GM12865 (cell line): ENCODE measurements at regions not wholly inside any gene's neighbourhood (a gene's known extent, or its start where the extent isn't known, plus 50 kb on each side); places are given as distances from the start of the nearest gene placed in this dataset.

Source experiments
- DNase-seq: peaks from one replicate; pipeline ENCODE4 v3.0.0; 2010; ENCODE audit warnings: low read depth
- H3K4me3 ChIP-seq: 2 replicates; pipeline ENCODE4 v1.5.1; 2011; ENCODE audit warnings: mild to moderate bottlenecking, low read depth, low read length, control low read depth
- TF ChIP-seq, protein P1 (sequence below): IDR thresholded peaks from 2 replicates; pipeline ENCODE4 v1.5.1; 2011; ENCODE audit warnings: low read length, control low read depth, low read depth, inconsistent platforms; ENCODE audit not compliant: insufficient read depth; ENCODE audit errors: missing control alignments

DNA sequence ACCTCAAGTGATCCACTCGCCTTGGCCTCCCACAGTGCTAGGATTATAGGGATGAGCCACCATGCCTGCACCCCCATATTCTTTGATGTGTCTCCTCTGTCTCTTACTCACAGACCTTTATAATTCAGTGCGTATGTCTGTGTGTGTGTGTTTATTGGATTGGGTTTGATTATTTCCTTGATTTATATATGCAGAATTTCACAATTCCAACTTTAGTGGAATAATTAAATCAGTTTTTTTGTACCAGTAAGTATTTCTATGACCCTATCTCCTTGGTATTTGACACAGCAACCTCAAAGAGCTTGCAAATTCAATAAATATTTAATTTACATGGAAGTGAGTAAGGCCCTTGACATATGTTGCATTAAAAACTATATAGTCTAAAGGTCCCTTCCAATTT is 333.9 kb upstream of the ADAMTS5 start:
- no peak for DNase-seq
- no peak overlapping the region for H3K4me3 ChIP-seq
- TF ChIP-seq, protein P1, sequence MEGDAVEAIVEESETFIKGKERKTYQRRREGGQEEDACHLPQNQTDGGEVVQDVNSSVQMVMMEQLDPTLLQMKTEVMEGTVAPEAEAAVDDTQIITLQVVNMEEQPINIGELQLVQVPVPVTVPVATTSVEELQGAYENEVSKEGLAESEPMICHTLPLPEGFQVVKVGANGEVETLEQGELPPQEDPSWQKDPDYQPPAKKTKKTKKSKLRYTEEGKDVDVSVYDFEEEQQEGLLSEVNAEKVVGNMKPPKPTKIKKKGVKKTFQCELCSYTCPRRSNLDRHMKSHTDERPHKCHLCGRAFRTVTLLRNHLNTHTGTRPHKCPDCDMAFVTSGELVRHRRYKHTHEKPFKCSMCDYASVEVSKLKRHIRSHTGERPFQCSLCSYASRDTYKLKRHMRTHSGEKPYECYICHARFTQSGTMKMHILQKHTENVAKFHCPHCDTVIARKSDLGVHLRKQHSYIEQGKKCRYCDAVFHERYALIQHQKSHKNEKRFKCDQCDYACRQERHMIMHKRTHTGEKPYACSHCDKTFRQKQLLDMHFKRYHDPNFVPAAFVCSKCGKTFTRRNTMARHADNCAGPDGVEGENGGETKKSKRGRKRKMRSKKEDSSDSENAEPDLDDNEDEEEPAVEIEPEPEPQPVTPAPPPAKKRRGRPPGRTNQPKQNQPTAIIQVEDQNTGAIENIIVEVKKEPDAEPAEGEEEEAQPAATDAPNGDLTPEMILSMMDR: no peak

DNA sequence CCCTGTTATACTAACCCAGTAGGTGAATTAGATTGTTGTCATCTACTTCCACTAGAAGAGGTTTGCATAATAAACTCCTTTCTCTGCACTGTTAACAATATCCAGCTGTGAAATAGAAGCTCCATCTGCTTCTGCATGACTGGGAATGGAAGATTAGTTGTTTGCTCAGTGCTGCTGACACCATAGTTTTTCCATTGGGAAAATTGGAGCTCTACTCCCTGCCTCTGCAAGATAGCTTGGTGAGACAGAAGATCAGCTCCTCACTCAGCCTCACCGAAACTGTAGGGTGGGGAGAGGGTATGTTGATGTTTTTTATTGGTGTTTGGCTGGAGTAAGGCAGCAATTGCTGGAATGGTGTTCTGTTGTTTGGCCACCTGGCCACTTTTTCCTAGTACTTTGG is 331.6 kb upstream of the ADAMTS5 start:
- TF ChIP-seq, protein P1: no peak
- DNase-seq: no peak
- no peak overlapping the region for H3K4me3 ChIP-seq

DNA sequence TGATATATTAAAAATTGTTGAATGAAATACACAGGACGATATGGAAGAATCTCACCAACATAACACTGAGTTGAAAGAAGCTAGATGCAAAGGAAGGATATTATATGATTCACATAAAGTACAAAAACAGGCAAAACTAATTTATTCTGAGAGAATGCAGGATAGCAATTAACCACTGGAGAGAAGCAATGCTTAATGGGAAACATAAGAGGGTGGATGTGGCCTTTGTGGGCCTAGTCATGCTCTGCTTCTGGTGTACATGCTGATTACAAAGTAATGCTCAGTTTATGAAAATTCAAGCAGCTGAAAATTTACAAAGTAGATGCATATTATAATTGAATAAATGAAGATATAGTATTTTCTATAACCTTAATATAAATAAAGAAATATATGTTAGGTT is 326.4 kb upstream of the ADAMTS5 start:
- no peak for DNase-seq
- no peak overlapping the region for H3K4me3 ChIP-seq
- TF ChIP-seq, protein P1: no peak

DNA sequence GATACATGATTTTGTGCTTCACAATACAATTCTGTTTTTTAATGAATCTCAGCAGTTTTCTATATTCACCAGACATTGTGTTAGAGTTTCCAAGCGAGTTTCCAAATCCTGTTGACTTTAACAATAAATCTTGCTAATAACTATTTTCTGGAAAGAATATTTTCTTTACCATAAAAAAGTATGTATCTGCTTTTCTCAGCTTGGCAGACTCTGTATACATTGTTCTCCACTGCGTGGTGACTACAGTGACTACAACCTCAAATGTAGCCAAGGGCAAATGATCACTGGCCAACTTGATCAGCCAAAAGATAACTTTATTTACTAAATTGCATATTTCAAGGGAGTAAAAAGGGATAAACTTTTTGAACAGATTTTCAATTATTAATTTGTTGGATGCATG is 325.9 kb upstream of the ADAMTS5 start:
- TF ChIP-seq, protein P1: no peak
- no peak overlapping the region for H3K4me3 ChIP-seq
- DNase-seq: no peak

DNA sequence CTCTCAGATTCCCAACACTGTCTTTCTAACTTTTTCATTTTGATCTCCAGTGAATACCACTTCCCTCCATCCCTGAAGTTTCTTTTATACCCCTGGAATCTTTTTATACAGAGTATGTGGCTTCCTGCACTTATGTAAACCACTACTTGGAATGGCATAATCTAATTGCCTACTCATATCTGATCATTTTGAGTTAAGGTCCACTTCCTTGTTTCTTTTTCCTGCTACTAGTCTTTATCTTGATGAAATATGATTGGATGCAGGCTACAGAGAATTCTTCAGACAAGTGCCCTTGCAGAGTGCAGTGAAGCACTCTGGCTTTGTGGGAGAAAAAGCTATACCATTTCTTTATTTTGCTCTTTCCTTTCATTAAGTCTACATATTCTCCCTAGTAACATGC is 325.3 kb upstream of the ADAMTS5 start:
- no peak overlapping the region for H3K4me3 ChIP-seq
- TF ChIP-seq, protein P1: no peak
- DNase-seq: no peak

DNA sequence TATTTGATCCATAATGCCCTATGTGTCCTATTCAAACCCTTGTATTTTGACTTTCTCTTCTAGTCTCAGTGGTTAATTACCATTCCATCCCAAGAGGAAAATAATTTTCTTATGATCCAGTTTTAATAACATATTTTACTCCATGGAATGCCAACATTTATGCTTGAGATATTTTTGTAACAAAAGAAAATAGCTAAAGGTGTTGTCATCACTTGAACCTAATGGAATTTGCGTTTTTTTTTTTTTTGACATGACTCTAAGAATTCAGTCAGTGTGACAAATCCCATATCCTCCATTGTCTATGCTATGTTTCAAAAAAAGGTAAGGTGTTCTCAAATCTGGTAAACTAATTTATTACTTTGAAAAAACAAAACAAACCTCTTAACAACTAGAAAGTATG is 324.1 kb upstream of the ADAMTS5 start:
- DNase-seq: no peak
- TF ChIP-seq, protein P1: no peak
- H3K4me3 ChIP-seq: no peak overlapping the region

DNA sequence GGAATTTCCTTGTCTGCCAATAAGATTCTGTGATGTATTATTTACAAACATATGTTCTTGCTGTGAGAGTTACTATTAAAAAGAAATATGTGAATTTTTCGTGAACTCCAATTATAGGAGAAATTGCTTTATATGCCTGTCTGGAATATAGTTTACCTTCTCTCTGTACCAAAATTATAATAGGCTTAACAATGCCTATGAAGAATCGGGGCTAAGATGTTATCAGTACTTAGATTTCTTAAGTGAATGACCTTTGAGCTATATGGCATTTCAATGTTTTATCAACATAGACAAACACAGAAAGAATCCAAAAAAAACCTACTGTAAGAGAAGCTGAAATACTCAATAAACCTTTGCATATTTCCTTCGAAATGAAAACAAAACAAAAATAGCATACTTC is 323.1 kb upstream of the ADAMTS5 start:
- H3K4me3 ChIP-seq: no peak overlapping the region
- TF ChIP-seq, protein P1: no peak
- no peak for DNase-seq
